22Rv1 (cell line): ENCODE measurements at regions not wholly inside any gene's neighbourhood (a gene's known extent, or its start where the extent isn't known, plus 50 kb on each side); places are given as distances from the start of the nearest gene placed in this dataset.

Experiments used
- H3K27ac ChIP-seq: fragments of 450-650 bp; 2 replicates; pipeline ENCODE4 v1.5.1; 2017
- ZFX ChIP-seq: fragments of 450-650 bp; IDR thresholded peaks from 2 replicates; pipeline ENCODE4 v1.6.1; 2017; ENCODE audit warnings: antibody characterized with exemption, borderline replicate concordance
- TF ChIP-seq, protein P1 (sequence below): fragments of 450-650 bp; IDR thresholded peaks from 2 replicates; pipeline ENCODE4 v1.5.1; 2017; ENCODE audit warnings: mild to moderate bottlenecking

GRCh38 chr6:82066991-82067411 is 180.5 kb downstream of the IBTK start:
- TF ChIP-seq, protein P1, sequence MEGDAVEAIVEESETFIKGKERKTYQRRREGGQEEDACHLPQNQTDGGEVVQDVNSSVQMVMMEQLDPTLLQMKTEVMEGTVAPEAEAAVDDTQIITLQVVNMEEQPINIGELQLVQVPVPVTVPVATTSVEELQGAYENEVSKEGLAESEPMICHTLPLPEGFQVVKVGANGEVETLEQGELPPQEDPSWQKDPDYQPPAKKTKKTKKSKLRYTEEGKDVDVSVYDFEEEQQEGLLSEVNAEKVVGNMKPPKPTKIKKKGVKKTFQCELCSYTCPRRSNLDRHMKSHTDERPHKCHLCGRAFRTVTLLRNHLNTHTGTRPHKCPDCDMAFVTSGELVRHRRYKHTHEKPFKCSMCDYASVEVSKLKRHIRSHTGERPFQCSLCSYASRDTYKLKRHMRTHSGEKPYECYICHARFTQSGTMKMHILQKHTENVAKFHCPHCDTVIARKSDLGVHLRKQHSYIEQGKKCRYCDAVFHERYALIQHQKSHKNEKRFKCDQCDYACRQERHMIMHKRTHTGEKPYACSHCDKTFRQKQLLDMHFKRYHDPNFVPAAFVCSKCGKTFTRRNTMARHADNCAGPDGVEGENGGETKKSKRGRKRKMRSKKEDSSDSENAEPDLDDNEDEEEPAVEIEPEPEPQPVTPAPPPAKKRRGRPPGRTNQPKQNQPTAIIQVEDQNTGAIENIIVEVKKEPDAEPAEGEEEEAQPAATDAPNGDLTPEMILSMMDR = no peak
- TF ChIP-seq ZFX = no peak
- no peak overlapping the region for H3K27ac ChIP-seq

GRCh38 chr6:82066196-82066595 is 181.3 kb downstream of the IBTK start:
- TF ChIP-seq, protein P1 = no peak
- no peak for TF ChIP-seq ZFX
- no peak overlapping the region for H3K27ac ChIP-seq

GRCh38 chr6:82063574-82063973 is 184.0 kb downstream of the IBTK start:
- TF ChIP-seq, protein P1 = no peak
- TF ChIP-seq ZFX = no peak
- H3K27ac ChIP-seq = no peak overlapping the region

- H3K27ac ChIP-seq = no peak overlapping the region
- no peak for TF ChIP-seq ZFX
- TF ChIP-seq, protein P1 = no peak
Observed at GRCh38 chr6:82062219-82062618, 185.3 kb downstream of the IBTK start.

- TF ChIP-seq, protein P1 = no peak
- no peak for TF ChIP-seq ZFX
- H3K27ac ChIP-seq = no peak overlapping the region
Observed at GRCh38 chr6:82057846-82058554, 189.5 kb downstream of the IBTK start.

- TF ChIP-seq, protein P1 = no peak
- TF ChIP-seq ZFX = no peak
- no peak overlapping the region for H3K27ac ChIP-seq
Observed at GRCh38 chr6:82056567-82056966, 191.0 kb downstream of the IBTK start.

DNA sequence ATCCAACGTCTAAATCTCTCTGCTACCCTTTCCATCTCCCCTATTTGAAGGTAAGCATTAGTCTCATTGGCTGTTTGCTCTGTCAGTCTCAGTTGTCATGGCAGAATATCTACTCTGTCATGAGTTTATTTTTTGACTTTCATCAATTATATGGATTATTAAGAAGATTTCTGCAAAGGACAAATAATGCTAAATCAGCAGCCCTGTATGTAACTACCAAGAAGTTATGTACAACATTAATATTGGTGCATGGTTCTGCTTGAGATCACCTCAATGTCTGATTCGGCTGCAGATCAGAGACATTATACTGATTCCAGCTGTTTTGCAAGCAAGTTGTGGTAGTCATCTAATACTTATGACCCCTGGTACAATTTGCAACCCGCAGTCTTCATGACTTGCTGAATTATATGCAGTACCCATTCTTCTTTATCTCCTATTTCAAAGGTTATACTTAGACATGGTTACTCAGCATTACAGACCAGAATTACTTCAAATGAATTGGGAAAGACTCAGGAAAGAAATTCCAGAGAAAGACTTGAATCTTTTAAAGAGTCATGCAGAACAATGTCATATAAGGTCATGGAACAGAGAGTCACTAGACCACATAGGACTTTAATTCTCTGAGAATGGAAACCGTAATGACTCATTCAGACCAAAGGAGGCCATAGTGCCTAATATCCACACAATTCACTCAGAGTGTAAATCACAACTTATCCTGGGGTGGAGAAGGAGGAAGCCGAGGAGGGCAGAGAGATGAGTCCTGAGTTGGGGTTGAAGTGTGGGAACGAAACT is 201.4 kb downstream of the IBTK start:
- no peak overlapping the region for H3K27ac ChIP-seq
- TF ChIP-seq, protein P1 = no peak
- TF ChIP-seq ZFX = no peak
